Fibroblast of skin of back (primary cell): ENCODE measurements at regions not wholly inside any gene's neighbourhood (a gene's known extent, or its start where the extent isn't known, plus 50 kb on each side); places are given as distances from the start of the nearest gene placed in this dataset.

Experiments
- DNase-seq: peaks from one replicate; pipeline ENCODE4 v3.0.0-alpha.2; 2013

DNA sequence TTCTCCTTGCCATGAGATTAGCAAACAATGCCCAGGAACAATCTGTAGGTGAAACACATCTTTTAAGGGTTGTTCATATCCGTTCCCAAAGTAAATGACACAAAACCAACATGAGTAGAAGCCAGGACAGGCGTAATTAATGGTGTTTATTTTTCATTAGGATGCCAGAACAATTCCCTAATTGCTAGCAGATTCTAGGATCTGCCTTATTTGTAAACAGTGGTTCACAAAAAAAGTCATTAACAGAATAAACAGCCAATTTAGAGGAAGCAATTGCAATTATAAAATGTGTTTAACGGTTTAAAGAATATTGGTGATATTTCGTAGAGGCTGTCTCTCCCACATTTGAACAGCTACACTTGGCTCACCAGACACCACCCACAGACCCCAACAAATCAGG, 250.6 kb upstream of the GPR26 start:
- DNase-seq: no peak

GRCh38 chr10:123417414-123417813, 248.7 kb upstream of the GPR26 start:
- DNase-seq: no peak

DNA sequence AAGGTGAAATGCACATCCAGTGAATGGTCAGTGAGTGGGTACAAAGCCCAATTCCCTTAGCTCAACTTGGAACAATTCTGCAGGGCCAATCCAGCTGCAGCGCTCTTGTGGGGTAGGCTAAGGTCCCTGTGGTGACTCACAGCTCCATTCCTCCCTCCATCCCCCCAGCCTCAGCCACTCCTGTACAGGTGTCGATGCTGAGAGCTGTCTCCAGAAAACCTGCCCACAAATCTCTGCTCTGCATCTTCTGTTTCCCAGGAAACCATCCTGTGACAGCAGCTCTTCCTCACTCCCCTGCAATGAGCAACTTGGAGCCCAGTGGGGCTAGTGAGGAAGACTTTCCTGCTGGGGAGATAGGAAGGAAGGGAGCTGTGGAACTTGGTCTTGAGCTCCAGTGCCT, 244.7 kb upstream of the GPR26 start:
- no peak for DNase-seq

- no peak for DNase-seq
Observed at GRCh38 chr10:123422261-123422660, 243.9 kb upstream of the GPR26 start.

- DNase-seq: no peak
Observed at GRCh38 chr10:123424537-123424936, 241.6 kb upstream of the GPR26 start.

- no peak for DNase-seq
Observed at GRCh38 chr10:123425680-123426079, 240.5 kb upstream of the GPR26 start.

- no peak for DNase-seq
Observed at GRCh38 chr10:123427165-123427786, 238.9 kb upstream of the GPR26 start.

DNA sequence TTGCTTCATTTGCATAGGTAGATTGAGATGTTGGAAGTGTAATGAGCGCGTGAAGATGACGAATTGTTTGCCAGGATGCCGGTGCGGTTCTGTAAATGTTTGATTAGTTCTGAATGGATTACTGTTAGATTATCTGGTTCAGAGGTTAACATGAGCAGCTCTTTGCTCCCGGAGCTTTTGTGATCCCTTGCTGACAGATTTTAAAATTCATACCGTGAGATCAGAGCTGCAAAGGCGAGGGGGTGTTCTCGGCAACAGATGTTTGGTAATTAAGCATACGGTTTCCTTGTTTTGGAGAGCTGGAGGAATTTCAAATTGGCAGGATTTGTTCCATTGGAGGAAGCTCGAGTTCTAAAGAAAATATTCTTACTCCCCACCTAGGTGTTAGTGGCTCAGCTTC, 237.8 kb upstream of the GPR26 start:
- DNase-seq: no peak

DNA sequence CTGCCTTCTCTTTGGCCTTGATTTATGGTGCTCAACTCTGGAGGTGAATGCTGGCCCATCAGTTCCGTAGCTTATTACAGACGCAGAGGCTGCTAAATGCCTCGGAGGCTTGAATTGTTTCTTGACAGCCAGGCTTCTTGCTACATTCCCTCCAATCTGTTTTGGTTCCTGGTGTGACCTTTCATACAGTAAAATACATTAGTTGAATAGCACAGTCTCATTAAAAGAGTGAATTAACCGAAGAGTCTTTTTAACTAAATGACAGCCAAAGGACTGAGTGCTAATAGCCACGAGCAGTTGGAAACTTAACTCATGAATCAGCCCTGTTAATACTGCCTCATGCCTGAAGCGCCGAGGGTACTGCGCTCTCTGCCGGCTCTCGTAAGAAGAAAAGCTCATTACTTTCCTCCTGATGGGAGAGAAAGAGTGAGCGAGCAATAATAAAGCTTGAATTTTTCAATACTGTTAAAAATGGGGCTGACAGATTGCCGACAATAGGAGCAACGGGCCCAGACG, 236.4 kb upstream of the GPR26 start:
- no peak for DNase-seq

DNA sequence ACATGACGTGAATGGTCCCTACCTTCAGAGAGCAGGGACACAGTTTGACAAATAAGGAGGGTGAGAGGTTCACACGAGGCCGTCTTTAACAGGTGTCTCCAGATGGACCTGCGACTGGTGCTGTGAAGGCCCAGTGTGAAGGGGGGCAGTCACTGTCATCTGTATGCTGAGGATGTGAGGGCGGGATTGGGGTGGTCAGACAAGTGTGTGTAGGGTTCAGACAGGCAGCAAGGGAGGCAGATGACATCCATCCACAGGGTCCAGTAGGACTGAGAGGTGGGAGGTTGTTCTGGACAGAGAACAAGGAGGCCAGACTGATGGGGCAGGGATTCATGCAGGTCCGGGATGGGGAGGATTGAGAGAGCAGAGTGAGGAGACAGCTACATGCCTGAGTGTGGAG, 232.6 kb upstream of the GPR26 start:
- no peak for DNase-seq

- DNase-seq: no peak
Observed at GRCh38 chr10:123434435-123435039, 231.6 kb upstream of the GPR26 start.

DNA sequence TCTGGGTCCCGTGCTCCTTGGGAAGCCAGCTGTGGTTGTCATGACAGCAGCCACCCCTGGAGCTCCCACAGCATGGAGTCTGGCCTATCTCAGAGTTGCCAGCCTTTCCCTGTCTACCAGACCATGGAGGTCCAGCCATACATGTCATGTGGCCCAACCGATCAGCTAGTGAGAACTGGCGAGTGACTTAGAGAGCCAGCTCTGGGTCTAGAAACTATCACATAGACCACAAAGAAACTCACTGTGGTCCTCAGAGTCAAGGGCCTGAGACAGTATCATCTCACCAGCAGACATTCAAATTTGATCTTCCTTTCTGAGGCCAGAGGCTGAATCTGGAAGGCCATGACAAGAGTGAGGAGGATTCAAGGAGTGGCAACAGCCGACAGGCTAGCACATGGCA, 223.3 kb upstream of the GPR26 start:
- no peak for DNase-seq

GRCh38 chr10:123443924-123444323, 222.2 kb upstream of the GPR26 start:
- DNase-seq: no peak

- no peak for DNase-seq
Observed at GRCh38 chr10:123445261-123445775, 220.8 kb upstream of the GPR26 start.

- no peak for DNase-seq
Observed at GRCh38 chr10:123446449-123447156, 219.6 kb upstream of the GPR26 start.

- DNase-seq: no peak
Observed at GRCh38 chr10:123449234-123449962, 216.8 kb upstream of the GPR26 start.

DNA sequence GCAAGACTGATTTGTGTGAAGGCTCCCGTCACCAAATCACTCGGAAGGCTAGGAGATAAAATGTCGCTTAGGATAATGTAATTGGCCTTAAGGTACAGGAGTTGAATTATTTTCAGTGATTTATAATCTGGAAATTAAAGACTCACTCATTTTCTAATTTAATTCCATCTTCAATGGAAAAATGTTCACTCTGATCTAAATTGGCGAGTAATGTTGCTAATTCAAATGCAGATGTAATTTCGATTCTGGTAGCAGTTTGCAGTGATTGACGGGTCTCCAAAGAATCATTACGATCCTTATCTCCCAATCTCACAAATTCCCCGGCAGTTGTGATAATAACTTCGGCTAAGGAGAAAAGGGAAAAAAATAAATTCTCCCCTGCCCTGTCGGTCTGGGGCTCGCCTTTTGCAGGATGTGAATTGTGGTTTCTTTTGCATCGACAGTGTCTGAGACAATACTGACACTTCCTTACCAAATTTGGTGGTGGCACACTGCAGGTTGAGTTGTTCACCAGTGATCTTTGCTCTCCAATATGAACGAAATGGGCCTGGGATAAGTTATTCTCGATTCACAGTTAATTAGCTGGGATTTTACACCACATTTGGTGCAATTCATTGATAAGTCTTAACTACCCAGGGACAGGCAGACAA, 215.1 kb upstream of the GPR26 start:
- no peak for DNase-seq

- no peak for DNase-seq
Observed at GRCh38 chr10:123451618-123452245, 214.4 kb upstream of the GPR26 start.

GRCh38 chr10:123454987-123455386, 211.2 kb upstream of the GPR26 start:
- DNase-seq: no peak

DNA sequence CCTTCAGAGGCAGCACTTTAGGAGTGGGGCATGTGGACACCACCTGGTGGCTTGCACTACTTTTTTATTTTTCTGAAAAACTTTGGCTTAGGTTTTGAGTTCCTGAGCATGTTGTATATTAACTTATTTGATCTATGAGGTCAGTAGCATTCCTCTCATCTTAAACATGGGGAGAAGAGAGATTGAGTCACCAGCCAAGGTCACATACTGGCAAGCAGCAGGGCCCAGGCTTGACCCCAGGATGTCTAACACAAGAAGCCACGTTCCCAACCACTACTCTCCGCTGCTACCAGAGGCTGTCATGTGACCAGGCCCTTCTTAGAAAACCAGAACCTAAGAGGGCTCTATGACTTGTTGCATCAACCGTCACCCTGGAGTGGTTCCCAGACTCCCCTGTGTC, 210.3 kb upstream of the GPR26 start:
- DNase-seq: no peak

DNA sequence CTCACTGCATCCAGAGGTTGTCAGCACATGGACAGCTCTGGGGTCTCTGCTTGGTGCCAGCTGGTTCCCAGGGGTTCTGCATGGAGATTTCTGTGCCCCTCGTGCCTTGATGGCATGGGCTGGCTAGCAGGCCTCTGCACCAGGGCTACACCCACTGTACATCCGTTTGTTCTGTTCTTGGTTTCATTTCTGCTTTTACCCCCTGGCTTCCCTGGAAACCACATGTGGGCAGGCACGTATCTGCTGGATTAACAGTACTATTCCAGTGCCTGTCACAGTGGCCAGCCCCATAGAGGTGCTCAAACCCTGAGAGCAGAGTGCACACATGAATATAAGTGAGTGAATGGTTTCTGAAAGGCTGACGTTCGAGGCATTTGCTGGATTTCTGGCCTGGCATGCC, 207.2 kb upstream of the GPR26 start:
- no peak for DNase-seq
